ENCODE measurements at regions not wholly inside any gene's neighbourhood (a gene's known extent, or its start where the extent isn't known, plus 50 kb on each side); places are given as distances from the start of the nearest gene placed in this dataset.

DNA sequence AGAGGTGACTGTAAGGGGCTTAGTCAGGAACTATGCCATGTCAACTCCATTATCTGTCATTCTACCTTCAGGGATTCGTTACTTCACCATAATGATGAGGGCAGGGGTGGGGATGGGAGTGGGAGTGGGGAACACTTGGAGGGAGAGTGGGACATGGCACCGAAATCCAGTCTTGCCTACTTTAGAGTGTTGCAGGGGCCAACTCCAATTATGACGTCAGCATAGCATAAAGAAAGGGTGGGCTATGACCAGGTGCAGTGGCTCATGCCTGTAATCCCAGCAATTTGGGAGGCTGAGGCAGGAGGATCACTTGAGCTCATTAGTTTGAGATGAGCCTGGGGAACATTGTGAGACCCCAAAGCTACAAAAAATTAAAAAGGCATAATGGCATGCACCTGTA lies 512.2 kb downstream of the GATA3 start:
- no peak overlapping the region for H3K9ac ChIP-seq (ENCODE audit: control insufficient read depth, insufficient read depth, low read length)
- no peaks in the 10 kb centered on the region for H3K9me3 ChIP-seq (replicated peaks; ENCODE audit: control insufficient read depth, insufficient read depth, low read length)
- no peak overlapping the region for H3K4me3 ChIP-seq
- ChIA-PET CTCF (no interaction called here), SMC1A (ENCODE audit: uncharacterized antibody, unreplicated experiment) (interaction anchor here (1.5 kb wide), 1 partner anchor 30 kb away, joined by 3 read pairs; no protein-coding TSS in a partner anchor), POLR2A (no interaction called here), RAD21 (ENCODE audit: unreplicated experiment) (no interaction called here)
- FAIRE-seq (no peak), ATAC-seq (no peak), DNase-seq (ENCODE audit: low read depth, low spot score) (no peak)
- no peak overlapping the region for H2AFZ ChIP-seq (ENCODE audit: control insufficient read depth, low read depth, low read length)
- H3K79me2 ChIP-seq (ENCODE audit: control insufficient read depth, insufficient read depth, low read length), result no peaks in the 10 kb centered on the region
- H3K4me2 ChIP-seq (ENCODE audit: control insufficient read depth, insufficient read depth), result no peak overlapping the region
- in situ Hi-C loops (cut with MboI), result no loop called here
- H3K36me3 ChIP-seq (ENCODE audit: control insufficient read depth in 2 of 2, insufficient read depth in 2 of 2, low read length in 1 of 2), result no peaks in the 10 kb centered on the region
- no peak for TF ChIP-seq PML (IDR thresholded peaks at IDR 0.05; ENCODE audit: low read length)
- BruUV-seq (replicated peaks), result no TSS peak
- no peaks in the 10 kb centered on the region for H3K4me1 ChIP-seq (ENCODE audit: control insufficient read depth, insufficient read depth, low read length)
- H3K27me3 ChIP-seq (replicated peaks in 1 of 2; ENCODE audit: control insufficient read depth in 2 of 2, insufficient read depth in 2 of 2, low read length in 1 of 2), result no peaks in the 10 kb centered on the region
- H4K20me1 ChIP-seq (ENCODE audit: control insufficient read depth, insufficient read depth), result no peaks in the 10 kb centered on the region
- intact Hi-C loops (cut with micrococcal nuclease; ENCODE audit: unreplicated experiment), result no loop called here
- 0% methylated on average over 3 of the region's 3 CpGs for WGBS (ENCODE audit: insufficient coverage, insufficient replicate concordance, low lambda C conversion rate, missing lambda C conversion rate)
- H3K27ac ChIP-seq (ENCODE audit: control insufficient read depth, insufficient read depth), result no peak overlapping the region

DNA sequence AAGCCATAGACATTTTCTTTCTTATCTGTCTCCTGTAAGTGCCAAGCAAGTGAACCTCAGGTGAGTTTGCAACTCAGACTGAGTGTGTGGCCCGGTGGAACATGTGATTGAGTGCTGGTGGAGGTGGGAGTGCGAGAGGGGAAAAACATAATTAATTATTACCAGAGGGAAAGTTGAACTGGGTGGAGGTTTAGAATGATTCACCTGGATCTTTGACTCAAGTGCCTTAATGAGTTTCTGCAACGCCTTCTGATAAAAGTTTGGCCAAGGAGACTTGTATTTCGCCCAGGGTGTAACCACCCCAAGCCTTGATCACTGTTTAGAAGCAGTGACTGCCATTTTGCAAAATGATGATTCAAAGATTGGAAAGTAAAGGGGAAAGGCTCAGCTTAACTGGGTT lies 513.9 kb downstream of the GATA3 start:
- Histone ChIP-seq H3K27me3 (replicated peaks in 1 of 2; ENCODE audit: control insufficient read depth in 2 of 2, insufficient read depth in 2 of 2, low read length in 1 of 2) (no peaks in the 10 kb centered on the region), H3K27ac (ENCODE audit: control insufficient read depth, insufficient read depth) (no peak overlapping the region), H3K9me3 (replicated peaks; ENCODE audit: control insufficient read depth, insufficient read depth, low read length) (no peaks in the 10 kb centered on the region), H3K4me3 (no peak overlapping the region), H4K20me1 (ENCODE audit: control insufficient read depth, insufficient read depth) (no peaks in the 10 kb centered on the region), H3K36me3 (ENCODE audit: control insufficient read depth in 2 of 2, insufficient read depth in 2 of 2, low read length in 1 of 2) (no peaks in the 10 kb centered on the region), H3K9ac (ENCODE audit: control insufficient read depth, insufficient read depth, low read length) (no peak overlapping the region), H3K4me1 (ENCODE audit: control insufficient read depth, insufficient read depth, low read length) (no peaks in the 10 kb centered on the region), H3K4me2 (ENCODE audit: control insufficient read depth, insufficient read depth) (no peak overlapping the region), H3K79me2 (ENCODE audit: control insufficient read depth, insufficient read depth, low read length) (no peaks in the 10 kb centered on the region), H2AFZ (ENCODE audit: control insufficient read depth, low read depth, low read length) (no peak overlapping the region)
- 0% methylated on average over 4 of the region's 4 CpGs for WGBS (ENCODE audit: insufficient coverage, insufficient replicate concordance, low lambda C conversion rate, missing lambda C conversion rate)
- ChIA-PET SMC1A (ENCODE audit: uncharacterized antibody, unreplicated experiment) (no interaction called here), CTCF (no interaction called here), POLR2A (no interaction called here), RAD21 (ENCODE audit: unreplicated experiment) (interaction anchor here (0.6 to 1.0 kb wide), 3 partner anchors 17 to 131 kb away, joined by 3 to 4 read pairs (median 3); no protein-coding TSS in a partner anchor)
- in situ Hi-C loops (cut with MboI), result no loop called here
- intact Hi-C loops (cut with micrococcal nuclease; ENCODE audit: unreplicated experiment), result no loop called here
- no peak; the same call in 1 of the 3 replicates for ATAC-seq
- TF ChIP-seq, protein P1, sequence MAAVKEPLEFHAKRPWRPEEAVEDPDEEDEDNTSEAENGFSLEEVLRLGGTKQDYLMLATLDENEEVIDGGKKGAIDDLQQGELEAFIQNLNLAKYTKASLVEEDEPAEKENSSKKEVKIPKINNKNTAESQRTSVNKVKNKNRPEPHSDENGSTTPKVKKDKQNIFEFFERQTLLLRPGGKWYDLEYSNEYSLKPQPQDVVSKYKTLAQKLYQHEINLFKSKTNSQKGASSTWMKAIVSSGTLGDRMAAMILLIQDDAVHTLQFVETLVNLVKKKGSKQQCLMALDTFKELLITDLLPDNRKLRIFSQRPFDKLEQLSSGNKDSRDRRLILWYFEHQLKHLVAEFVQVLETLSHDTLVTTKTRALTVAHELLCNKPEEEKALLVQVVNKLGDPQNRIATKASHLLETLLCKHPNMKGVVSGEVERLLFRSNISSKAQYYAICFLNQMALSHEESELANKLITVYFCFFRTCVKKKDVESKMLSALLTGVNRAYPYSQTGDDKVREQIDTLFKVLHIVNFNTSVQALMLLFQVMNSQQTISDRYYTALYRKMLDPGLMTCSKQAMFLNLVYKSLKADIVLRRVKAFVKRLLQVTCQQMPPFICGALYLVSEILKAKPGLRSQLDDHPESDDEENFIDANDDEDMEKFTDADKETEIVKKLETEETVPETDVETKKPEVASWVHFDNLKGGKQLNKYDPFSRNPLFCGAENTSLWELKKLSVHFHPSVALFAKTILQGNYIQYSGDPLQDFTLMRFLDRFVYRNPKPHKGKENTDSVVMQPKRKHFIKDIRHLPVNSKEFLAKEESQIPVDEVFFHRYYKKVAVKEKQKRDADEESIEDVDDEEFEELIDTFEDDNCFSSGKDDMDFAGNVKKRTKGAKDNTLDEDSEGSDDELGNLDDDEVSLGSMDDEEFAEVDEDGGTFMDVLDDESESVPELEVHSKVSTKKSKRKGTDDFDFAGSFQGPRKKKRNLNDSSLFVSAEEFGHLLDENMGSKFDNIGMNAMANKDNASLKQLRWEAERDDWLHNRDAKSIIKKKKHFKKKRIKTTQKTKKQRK (IDR thresholded peaks at IDR 0.05; ENCODE audit: low read depth, low read length), result no peak
- TF ChIP-seq STAT3 (IDR thresholded peaks at IDR 0.05; ENCODE audit: low read depth, low read length), result no peak
- DNase-seq (ENCODE audit: low read depth, low spot score), result no peak
- no TSS peak for BruUV-seq (replicated peaks)
- FAIRE-seq, result no peak
